Activated naive CD8-positive, alpha-beta T cell (primary cell): ENCODE measurements at regions not wholly inside any gene's neighbourhood (a gene's known extent, or its start where the extent isn't known, plus 50 kb on each side); places are given as distances from the start of the nearest gene placed in this dataset.

Experiments used
- H3K27ac Mint-ChIP-seq: one replicate; pipeline ENCODE4 v1.8.0; 2021; ENCODE audit warnings: mixed read lengths
- H3K27me3 Mint-ChIP-seq: one replicate; pipeline ENCODE4 v1.8.0; 2021; ENCODE audit warnings: mixed read lengths
- H3K36me3 Mint-ChIP-seq: one replicate; pipeline ENCODE4 v1.8.0; 2021; ENCODE audit warnings: mixed read lengths
- H3K4me1 Mint-ChIP-seq: one replicate; pipeline ENCODE4 v1.8.0; 2021; ENCODE audit warnings: low read depth, mixed read lengths
- H3K4me3 Mint-ChIP-seq: one replicate; pipeline ENCODE4 v1.8.0; 2021; ENCODE audit warnings: mild to moderate bottlenecking, mixed read lengths
- H3K9me3 Mint-ChIP-seq: one replicate; pipeline ENCODE4 v1.8.0; 2021; ENCODE audit warnings: low read depth, mixed read lengths

DNA sequence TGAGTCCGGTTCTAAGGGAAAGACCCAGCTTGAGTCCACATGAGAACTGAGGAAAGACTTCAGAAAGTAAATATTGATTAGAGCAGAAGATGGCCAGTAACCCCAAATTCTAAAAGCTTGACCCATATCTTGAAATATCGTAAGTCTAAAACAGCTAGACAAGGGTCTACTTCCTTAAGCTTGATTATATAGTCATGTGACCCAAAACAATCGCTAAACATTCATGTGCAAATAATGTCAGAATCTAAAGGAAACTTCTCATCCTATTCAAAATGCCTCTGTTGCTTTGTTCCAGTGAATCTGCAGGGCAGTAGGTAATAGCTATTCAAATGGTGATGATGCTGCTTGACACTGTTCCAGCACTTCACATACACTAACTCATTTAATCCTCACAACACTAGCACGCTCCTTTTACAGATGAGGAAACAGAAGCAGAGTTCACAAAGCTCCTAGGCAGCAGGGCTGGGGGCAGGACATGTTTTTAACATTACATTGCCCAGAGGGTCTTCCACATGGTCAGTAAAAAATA, 52.6 kb downstream of the TCF20 start:
- Mint-ChIP-seq H3K4me1 (peaks cover 51% of the 10 kb centered on the region), H3K4me3 (no peak overlapping the region), H3K27me3 (no peaks in the 10 kb centered on the region), H3K9me3 (no peaks in the 10 kb centered on the region), H3K36me3 (no peaks in the 10 kb centered on the region), H3K27ac (peak overlapping the region; percentile 67)

DNA sequence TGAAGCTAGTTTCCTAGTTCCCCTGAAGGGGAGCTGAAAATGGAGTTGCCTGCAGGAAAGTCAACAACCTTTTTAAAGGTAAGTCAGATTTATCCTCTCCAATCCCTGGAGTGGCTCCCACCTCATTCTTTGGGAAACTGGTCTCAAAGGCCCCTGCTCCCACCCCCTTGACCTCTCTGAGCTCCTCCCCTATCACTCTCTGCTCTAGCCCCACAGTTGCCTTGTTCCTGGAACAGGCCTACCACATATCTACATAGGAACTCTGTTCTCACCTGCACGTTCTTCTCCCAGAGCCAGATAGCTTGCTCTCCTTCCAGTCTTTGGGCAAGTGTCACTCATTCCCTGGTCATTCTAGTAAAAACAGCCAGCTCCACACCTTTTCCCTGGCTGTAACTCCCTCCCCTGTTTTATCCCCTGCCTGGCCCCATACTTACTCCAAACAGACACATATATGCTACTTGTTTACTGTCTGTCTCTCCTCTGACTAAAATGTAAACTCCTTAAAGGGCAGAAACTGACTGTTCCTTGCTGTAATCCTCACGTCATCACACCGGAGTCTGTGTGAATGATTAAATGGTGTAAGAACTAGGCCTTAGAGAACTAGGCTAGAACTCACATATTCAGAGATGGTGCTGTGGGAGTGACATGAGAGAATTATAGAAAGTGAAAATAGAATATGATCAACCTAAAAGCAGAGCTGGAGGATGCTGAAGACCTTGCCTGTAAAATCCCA, 53.3 kb downstream of the TCF20 start:
- no peaks in the 10 kb centered on the region for H3K9me3 Mint-ChIP-seq
- H3K27me3 Mint-ChIP-seq: no peaks in the 10 kb centered on the region
- no peaks in the 10 kb centered on the region for H3K36me3 Mint-ChIP-seq
- no peak overlapping the region for H3K4me3 Mint-ChIP-seq
- H3K4me1 Mint-ChIP-seq: peaks cover 47% of the 10 kb centered on the region
- H3K27ac Mint-ChIP-seq: peak overlapping the region; percentile 67

DNA sequence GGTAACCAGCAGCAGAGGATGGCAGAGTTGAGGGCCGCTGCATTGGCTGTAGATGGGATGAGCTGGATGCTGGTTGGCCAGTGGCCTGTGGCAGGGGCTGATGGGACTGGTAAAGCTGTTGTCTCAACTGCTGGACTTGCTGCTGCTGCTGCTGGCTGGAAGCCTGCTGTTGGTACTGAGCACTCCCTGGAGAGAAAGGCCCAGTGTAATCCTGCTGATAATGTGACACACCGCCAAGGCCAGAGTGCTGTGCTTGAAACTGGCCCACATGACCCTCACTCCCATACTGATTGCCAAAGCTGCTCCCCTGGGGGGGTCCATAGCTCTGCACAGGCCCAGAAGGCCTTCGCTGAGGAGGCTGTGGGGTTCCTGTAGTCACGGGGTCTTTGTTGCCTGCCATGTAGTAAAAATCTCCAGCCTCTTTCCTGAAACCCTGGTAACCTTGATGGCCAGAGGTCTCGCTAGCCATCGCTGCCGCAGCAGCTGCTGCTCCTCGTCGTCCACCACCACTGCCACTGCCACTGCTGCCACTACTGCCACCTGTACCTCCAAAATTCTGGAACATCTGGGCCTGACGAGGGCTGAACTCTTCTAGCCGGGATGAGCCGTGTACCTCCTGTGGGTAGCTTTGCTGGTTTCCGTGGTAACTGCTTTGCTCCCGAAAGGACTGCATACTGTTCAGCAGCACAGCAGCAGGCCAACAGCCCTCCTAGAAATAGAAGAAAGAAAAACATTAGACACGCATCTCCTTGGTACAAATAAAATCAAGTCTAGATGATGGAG, 55.6 kb downstream of the TCF20 start:
- no peak overlapping the region for H3K4me3 Mint-ChIP-seq
- no peak overlapping the region for H3K27ac Mint-ChIP-seq
- H3K27me3 Mint-ChIP-seq: no peaks in the 10 kb centered on the region
- H3K4me1 Mint-ChIP-seq: peaks cover 42% of the 10 kb centered on the region
- H3K9me3 Mint-ChIP-seq: no peaks in the 10 kb centered on the region
- H3K36me3 Mint-ChIP-seq: peaks cover 6% of the 10 kb centered on the region

DNA sequence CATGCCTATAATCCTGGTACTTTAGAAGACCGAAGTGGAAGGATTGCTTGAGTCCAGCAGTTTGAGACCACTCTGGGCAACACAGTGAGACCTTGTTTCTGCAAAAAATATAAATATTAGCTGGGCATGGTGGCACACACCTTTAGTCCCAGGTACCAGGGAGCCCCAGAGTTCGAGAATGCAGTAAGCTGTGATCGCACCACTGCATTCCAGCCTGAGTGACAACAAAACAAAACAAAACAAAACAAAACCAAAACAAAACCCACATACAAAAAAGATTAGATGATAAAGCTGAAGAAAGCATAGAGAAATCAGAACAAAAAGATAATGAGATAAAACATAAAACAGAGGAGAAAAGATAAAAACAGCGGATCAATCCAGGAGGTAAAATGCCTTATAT, 62.1 kb downstream of the TCF20 start:
- H3K27me3 Mint-ChIP-seq: no peaks in the 10 kb centered on the region
- H3K27ac Mint-ChIP-seq: no peak overlapping the region
- peaks cover 58% of the 10 kb centered on the region for H3K4me1 Mint-ChIP-seq
- H3K9me3 Mint-ChIP-seq: no peaks in the 10 kb centered on the region
- peaks cover 8% of the 10 kb centered on the region for H3K36me3 Mint-ChIP-seq
- no peak overlapping the region for H3K4me3 Mint-ChIP-seq

DNA sequence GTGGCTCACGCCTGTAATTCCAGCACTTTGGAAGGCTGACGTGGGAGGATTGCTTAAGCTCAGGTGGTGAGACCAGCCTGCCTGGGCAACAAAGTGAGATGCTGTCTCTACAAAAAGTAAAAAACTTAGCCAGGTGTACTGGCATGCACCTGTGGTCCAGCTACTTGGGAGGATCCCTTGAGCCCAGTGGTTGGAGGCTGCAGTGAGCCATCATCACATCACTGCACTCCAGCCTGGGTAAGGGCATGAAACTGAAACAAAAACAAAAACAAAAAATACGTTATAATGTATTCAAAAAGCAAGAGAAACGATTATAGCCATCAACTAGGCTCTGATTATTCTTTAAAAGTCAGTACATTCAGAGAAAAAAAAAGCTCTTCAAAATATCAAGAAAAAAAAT, 62.5 kb downstream of the TCF20 start:
- no peaks in the 10 kb centered on the region for H3K9me3 Mint-ChIP-seq
- H3K4me3 Mint-ChIP-seq: no peak overlapping the region
- H3K36me3 Mint-ChIP-seq: peaks cover 8% of the 10 kb centered on the region
- H3K4me1 Mint-ChIP-seq: peaks cover 62% of the 10 kb centered on the region
- no peaks in the 10 kb centered on the region for H3K27me3 Mint-ChIP-seq
- no peak overlapping the region for H3K27ac Mint-ChIP-seq

DNA sequence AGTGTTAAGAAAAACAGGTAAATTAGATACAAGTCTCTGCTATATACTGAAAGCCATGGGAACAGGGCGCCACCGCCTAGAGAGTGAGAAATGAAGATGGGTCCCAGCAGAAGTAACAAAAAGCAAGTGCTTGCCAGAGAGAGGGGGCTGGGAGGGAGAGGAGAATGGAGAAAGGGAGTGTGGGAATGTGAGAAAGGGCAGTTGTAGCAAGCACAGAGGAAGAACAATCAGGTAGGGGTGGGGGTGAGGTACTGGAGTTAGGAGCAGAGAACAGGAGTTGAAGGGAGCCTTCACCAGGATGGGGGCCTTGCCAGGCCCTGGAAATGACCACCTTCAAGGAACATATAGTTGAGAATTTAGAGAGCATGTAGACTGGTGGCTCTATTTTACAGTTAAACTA, 66.8 kb downstream of the TCF20 start:
- peaks cover 6% of the 10 kb centered on the region for H3K36me3 Mint-ChIP-seq
- H3K27ac Mint-ChIP-seq: peak overlapping the region; percentile 41
- no peaks in the 10 kb centered on the region for H3K9me3 Mint-ChIP-seq
- H3K4me1 Mint-ChIP-seq: peaks cover 68% of the 10 kb centered on the region
- H3K27me3 Mint-ChIP-seq: no peaks in the 10 kb centered on the region
- no peak overlapping the region for H3K4me3 Mint-ChIP-seq

DNA sequence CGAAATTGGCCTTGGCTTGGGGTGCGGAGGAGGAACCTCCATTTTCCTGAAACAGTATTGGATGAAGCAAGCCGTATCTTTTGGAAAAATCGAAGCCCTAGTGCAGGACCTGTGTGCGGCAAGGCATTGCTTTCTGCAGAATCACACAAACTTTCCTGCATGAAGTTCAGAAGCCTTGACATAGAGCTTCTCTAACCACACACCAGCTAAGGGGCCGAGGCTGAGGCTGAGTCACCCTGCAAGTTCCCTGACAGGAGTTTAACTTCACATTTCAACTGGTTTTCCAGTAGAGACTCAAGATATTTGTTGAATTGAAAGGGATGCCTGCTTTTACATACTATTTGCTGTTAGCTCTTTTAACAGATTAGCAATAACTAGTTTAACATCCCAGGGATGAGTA, 67.8 kb downstream of the TCF20 start:
- Mint-ChIP-seq H3K27ac (peak overlapping the region; percentile 41), H3K36me3 (peaks cover 6% of the 10 kb centered on the region)

DNA sequence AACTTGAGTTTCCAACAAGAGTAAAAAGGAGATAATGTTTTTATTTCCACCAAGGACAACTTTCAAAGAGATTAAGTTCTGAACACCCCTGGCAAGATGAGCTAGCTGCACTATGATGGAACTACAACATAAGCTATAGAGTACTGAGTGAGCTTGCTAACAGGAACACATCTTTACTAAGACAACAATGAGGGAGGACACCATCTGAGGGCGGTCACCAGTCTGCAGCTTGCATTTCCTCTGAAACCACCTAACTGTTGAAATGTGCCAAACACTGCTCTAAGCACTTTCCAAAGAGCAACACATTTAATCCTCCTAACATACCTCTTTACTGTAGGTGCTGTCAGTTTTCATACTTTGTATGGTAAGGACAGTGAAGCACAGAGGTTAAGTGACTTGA, 68.4 kb downstream of the TCF20 start:
- Mint-ChIP-seq H3K4me3 (peak overlapping the region; percentile 69), H3K36me3 (peaks cover 6% of the 10 kb centered on the region), H3K27ac (no peak overlapping the region), H3K9me3 (no peaks in the 10 kb centered on the region), H3K4me1 (peaks cover 67% of the 10 kb centered on the region), H3K27me3 (no peaks in the 10 kb centered on the region)

More for the DNA sequence above, 67.8 kb downstream of the TCF20 start:
- peaks cover 66% of the 10 kb centered on the region for H3K4me1 Mint-ChIP-seq
- H3K9me3 Mint-ChIP-seq: no peaks in the 10 kb centered on the region
- peak overlapping the region; percentile 69 for H3K4me3 Mint-ChIP-seq
- H3K27me3 Mint-ChIP-seq: no peaks in the 10 kb centered on the region

DNA sequence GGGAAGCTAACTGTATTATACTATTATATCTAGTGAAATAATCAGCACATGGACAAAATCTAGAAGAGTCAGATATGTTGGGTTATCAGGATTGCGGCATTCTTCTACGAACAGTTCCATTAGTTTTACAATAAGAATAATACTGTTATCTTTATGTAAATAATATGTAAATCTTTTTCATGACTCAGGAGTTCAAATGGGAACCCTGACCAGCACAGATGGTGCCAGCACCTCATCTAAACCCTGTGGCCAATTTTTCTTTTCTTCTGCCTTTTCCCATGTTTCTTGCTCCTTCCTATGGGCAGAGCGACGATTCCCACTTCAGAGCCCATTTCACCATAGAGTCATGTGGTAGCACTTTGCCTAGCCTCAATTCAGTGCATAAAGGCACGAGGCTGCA, 68.4 kb upstream of the CYP2D6 start:
- H3K4me1 Mint-ChIP-seq: peaks cover 74% of the 10 kb centered on the region
- H3K27ac Mint-ChIP-seq: no peak overlapping the region
- H3K27me3 Mint-ChIP-seq: no peaks in the 10 kb centered on the region
- H3K4me3 Mint-ChIP-seq: no peak overlapping the region
- H3K9me3 Mint-ChIP-seq: no peaks in the 10 kb centered on the region
- peaks cover 5% of the 10 kb centered on the region for H3K36me3 Mint-ChIP-seq

DNA sequence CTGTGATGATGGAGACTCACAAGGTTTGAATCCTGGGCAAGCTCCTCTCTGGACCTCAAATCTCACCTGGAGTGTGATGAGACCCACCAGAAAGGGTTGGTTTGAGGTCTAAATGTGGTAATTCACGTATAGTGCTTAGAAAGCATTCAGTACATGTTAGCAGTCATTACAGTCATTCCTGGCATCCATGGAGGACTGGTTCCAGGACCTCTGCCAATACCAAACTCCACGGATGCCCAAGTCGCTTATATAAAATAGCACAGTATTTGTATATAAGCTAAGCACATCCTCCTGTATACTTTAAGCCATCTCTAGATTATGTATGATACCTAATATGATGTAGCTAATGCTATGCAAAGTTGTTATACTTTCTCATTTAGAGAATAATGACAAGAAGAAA, 67.6 kb upstream of the CYP2D6 start:
- Mint-ChIP-seq H3K9me3 (no peaks in the 10 kb centered on the region), H3K27me3 (no peaks in the 10 kb centered on the region), H3K4me1 (peaks cover 75% of the 10 kb centered on the region), H3K36me3 (peaks cover 5% of the 10 kb centered on the region), H3K27ac (no peak overlapping the region), H3K4me3 (no peak overlapping the region)

DNA sequence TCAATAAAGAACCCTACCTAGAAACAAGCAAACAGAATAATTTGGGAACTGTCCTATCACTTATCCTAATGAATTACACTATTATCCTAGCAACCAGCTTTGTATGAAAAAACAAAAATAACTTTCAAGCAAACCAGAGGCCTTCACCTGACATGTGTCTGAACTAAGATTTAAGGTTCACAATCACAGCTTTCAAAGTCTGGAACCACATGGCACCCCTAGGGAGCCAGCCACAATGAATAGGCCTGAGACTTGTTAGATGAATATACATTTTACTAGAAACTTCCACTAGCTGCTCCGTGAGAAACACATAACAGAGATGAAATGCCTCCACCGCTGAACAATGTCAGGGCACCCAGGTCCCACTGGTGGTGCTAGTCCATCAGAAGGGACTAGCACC, 65.8 kb upstream of the CYP2D6 start:
- peaks cover 5% of the 10 kb centered on the region for H3K36me3 Mint-ChIP-seq
- H3K27me3 Mint-ChIP-seq: no peaks in the 10 kb centered on the region
- no peak overlapping the region for H3K4me3 Mint-ChIP-seq
- no peaks in the 10 kb centered on the region for H3K9me3 Mint-ChIP-seq
- no peak overlapping the region for H3K27ac Mint-ChIP-seq
- peaks cover 71% of the 10 kb centered on the region for H3K4me1 Mint-ChIP-seq

DNA sequence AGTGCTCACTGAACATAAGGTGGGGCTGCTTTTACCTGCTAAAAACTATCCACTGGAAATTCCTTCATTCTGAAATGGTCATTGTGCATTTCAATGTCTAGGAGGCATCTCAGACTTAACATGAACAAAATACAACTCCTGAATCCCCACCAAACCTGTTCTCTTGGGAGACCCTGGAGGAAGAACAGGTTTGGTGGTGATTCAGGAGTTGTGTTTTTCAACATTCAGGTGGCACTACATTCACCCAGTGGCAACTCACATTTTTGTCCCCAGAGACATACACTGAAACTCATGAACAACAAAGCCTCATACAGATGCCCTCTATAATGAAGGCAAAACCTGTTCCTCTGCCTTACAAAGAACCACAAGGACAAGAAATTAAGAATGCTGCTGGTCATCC, 64.3 kb upstream of the CYP2D6 start:
- Mint-ChIP-seq H3K27ac (peak overlapping the region; percentile 61), H3K36me3 (peaks cover 2% of the 10 kb centered on the region), H3K4me3 (no peak overlapping the region), H3K9me3 (no peaks in the 10 kb centered on the region), H3K4me1 (peaks cover 68% of the 10 kb centered on the region), H3K27me3 (no peaks in the 10 kb centered on the region)

DNA sequence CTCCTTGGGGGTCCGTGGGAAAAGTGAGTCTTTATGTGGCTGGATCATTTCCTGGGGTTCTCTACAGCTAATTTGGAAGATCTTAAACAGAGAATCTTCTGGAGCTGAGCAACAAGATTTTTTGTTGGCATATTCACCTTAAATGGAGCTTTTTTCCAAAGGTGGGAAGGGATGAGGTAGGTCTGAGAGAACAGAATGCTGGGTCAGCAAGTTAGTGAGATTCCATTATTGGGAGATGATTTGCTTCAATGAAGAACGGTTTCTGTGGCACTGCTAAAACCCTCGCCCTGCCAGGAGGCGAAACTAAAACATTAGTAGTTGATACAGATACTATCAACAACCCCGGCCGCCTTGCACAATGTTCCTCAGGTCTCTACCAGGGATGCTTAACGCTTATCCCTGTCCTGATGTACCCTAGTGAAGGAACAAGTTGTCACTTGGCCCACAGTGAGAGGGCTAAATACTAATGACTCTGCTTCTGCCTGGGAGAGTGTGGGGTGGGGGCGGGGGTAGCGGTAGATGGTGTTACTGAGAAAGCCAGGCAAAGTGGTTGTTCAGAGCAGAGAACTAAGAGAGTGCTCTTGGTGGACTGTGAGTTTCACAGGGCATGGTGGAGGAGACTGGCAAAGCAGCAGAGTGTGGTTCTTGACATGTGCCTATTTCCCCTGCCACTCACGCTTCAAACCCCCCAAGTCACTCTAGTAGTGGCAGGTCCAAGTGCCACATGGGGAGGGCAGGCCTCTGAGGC, 63.7 kb upstream of the CYP2D6 start:
- Mint-ChIP-seq H3K27me3 (no peaks in the 10 kb centered on the region), H3K9me3 (no peaks in the 10 kb centered on the region), H3K27ac (peak overlapping the region; percentile 16), H3K4me1 (peaks cover 72% of the 10 kb centered on the region), H3K36me3 (peaks cover 2% of the 10 kb centered on the region), H3K4me3 (no peak overlapping the region)

DNA sequence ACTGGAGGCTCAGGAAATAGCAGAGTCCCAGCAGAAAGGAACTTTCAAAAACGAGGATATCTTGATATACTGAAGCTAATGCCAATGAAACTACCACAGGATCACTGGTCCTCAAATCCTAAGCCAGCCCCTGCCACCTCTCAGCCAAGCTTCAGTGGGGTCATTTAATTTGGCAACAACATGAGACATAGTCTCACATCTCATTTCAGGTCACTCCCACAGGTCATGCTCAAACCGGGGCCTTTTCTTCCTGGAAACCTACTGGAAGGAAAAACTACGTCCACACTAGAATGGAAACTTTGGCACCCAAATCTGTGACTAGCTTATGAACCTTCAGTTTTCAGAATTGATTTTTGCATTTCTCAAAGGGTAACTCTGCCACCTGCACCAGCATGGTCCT, 61.9 kb upstream of the CYP2D6 start:
- no peaks in the 10 kb centered on the region for H3K27me3 Mint-ChIP-seq
- H3K4me1 Mint-ChIP-seq: peaks cover 76% of the 10 kb centered on the region
- H3K9me3 Mint-ChIP-seq: no peaks in the 10 kb centered on the region
- peaks cover 4% of the 10 kb centered on the region for H3K36me3 Mint-ChIP-seq
- H3K27ac Mint-ChIP-seq: no peak overlapping the region
- no peak overlapping the region for H3K4me3 Mint-ChIP-seq

DNA sequence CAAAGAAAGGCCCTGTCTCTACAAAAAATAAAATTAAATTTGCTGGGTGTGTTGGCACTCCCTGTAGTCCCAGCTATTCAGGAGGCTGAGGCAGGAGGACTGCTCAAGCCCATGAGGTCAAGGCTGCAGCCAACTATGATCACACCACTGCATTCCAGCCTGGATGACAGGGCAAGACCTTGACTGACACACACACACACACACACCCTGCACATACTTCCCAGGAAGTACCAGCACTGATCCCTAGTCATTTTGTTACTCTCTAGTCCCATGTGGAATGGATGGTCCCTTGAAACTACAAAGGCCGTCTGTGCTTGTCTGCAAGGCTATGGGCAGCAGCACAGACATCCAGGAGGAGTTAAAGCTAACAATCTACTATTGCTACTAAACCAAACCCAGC, 59.7 kb upstream of the CYP2D6 start:
- H3K4me3 Mint-ChIP-seq: no peak overlapping the region
- H3K36me3 Mint-ChIP-seq: peaks cover 3% of the 10 kb centered on the region
- H3K9me3 Mint-ChIP-seq: no peaks in the 10 kb centered on the region
- peaks cover 78% of the 10 kb centered on the region for H3K4me1 Mint-ChIP-seq
- H3K27me3 Mint-ChIP-seq: no peaks in the 10 kb centered on the region
- no peak overlapping the region for H3K27ac Mint-ChIP-seq
